ENCODE measurements at regions not wholly inside any gene's neighbourhood (a gene's known extent, or its start where the extent isn't known, plus 50 kb on each side); places are given as distances from the start of the nearest gene placed in this dataset.

DNA sequence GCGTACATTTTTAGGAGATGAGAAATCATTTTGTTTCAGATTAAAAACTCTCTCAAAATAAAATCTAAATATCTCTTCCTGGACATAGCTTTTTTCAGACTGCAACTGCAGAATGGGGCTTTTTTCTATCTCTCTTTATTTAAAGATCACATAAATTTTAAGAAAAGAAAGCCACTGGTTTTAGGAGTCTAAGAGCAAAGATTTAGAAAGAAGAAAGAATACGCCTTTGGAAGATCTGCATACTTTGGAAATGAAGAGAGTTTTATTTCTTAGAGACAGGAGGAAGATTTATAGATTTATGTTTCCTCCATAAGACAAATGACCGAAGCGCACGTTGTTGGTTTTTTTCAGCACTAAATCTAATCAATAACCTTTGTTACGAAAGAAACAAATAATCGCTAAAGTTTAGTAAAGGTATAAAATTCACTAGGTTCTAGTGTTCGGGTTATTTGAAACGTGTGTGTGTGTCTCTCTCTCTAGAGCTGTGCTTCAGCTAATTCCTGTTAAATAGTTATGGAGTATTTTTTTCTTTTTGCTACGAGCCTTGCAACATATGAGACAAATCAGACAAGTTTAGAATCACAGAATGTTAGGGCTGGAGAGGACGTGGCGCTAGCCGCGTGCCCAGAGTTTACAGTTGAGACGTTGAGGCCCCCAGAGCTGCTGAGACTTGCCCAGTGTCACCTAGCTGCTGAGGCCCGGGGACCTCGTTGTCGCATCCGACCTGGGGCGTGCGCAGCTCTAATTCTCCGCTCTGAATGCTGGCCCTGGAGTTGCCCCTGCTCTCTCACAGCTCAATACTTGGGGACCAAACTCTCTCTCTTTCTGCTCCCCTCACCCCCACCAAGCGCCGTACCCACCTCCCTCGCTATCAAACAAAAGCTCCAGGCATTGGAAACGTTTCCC, 69.9 kb downstream of the CTAGE1 start:
- Histone ChIP-seq H3K27ac (peak overlapping the region; percentile 70 to 84), H3K4me3 (peak overlapping the region; percentile 36 to 73 (median 58)), H3K27me3 (no peaks in the 10 kb centered on the region), H3K9me3 (no peaks in the 10 kb centered on the region), H3K4me1 (no peaks in the 10 kb centered on the region), H3K36me3 (no peaks in the 10 kb centered on the region)
- no peak for DNase-seq (ENCODE audit: low spot score in 2 of 2)
- intact Hi-C loops (cut with DNase I; ENCODE audit: low total_unique reads): loop anchor here (5.0 to 10.0 kb wide), 2 partner anchors 173 to 859 kb away; no protein-coding TSS in a partner anchor
- TF ChIP-seq POLR2A (IDR thresholded peaks at IDR 0.05) (no peak), CTCF (IDR thresholded peaks at IDR 0.05) (no peak), POLR2AphosphoS5 (IDR thresholded peaks at IDR 0.05) (no peak)

- no peak for DNase-seq (ENCODE audit: low spot score in 2 of 2)
- TF ChIP-seq CTCF (IDR thresholded peaks at IDR 0.05): no peak
- peak in 1 of 3 donors; percentile 25 for TF ChIP-seq POLR2AphosphoS5 (IDR thresholded peaks at IDR 0.05)
- peak overlapping the region in 1 of 3 donors; percentile 27 for H3K4me3 ChIP-seq
- intact Hi-C loops (cut with DNase I; ENCODE audit: low total_unique reads): loop anchor here (5.0 to 10.0 kb wide), 2 partner anchors 172 to 860 kb away; no protein-coding TSS in a partner anchor
- peak overlapping the region; percentile 34 to 40 for H3K27ac ChIP-seq
- no peaks in the 10 kb centered on the region for H3K36me3 ChIP-seq
- H3K9me3 ChIP-seq: no peaks in the 10 kb centered on the region
- no peaks in the 10 kb centered on the region for H3K27me3 ChIP-seq
- no peaks in the 10 kb centered on the region for H3K4me1 ChIP-seq
These were observed 70.6 kb downstream of the CTAGE1 start for GRCh38 chr18:22346953-22347605.

GRCh38 chr18:22346401-22346952, 71.2 kb downstream of the CTAGE1 start:
- Histone ChIP-seq H3K27me3 (no peaks in the 10 kb centered on the region), H3K4me3 (peak overlapping the region in 1 of 3 donors; percentile 27), H3K9me3 (no peaks in the 10 kb centered on the region), H3K4me1 (no peaks in the 10 kb centered on the region), H3K36me3 (no peaks in the 10 kb centered on the region), H3K27ac (peak overlapping the region; percentile 34 to 40)
- intact Hi-C loops (cut with DNase I; ENCODE audit: low total_unique reads): loop anchor here (5.0 to 10.0 kb wide), 2 partner anchors 172 to 861 kb away; no protein-coding TSS in a partner anchor
- no peak for TF ChIP-seq CTCF (IDR thresholded peaks at IDR 0.05)
- TF ChIP-seq POLR2AphosphoS5 (IDR thresholded peaks at IDR 0.05): no peak
- TF ChIP-seq POLR2A (IDR thresholded peaks at IDR 0.05): no peak
- DNase-seq (ENCODE audit: low spot score in 2 of 2): no peak

- H3K36me3 ChIP-seq: no peaks in the 10 kb centered on the region
- H3K4me1 ChIP-seq: no peaks in the 10 kb centered on the region
- no peaks in the 10 kb centered on the region for H3K27me3 ChIP-seq
- H3K27ac ChIP-seq: no peak overlapping the region
- TF ChIP-seq POLR2A (IDR thresholded peaks at IDR 0.05) (no peak), CTCF (IDR thresholded peaks at IDR 0.05) (no peak), POLR2AphosphoS5 (IDR thresholded peaks at IDR 0.05) (no peak)
- intact Hi-C loops (cut with DNase I; ENCODE audit: low total_unique reads): loop anchor here (5.0 to 10.0 kb wide), 2 partner anchors 171 to 862 kb away; no protein-coding TSS in a partner anchor
- no peak overlapping the region for H3K4me3 ChIP-seq
- DNase-seq (ENCODE audit: low spot score in 2 of 2): no peak
- no peaks in the 10 kb centered on the region for H3K9me3 ChIP-seq
These were observed 72.0 kb downstream of the CTAGE1 start for GRCh38 chr18:22345718-22346117.
